HG03139 (cell line): ENCODE measurements at regions not wholly inside any gene's neighbourhood (a gene's known extent, or its start where the extent isn't known, plus 50 kb on each side); places are given as distances from the start of the nearest gene placed in this dataset.

Experiments used
- ATAC-seq: cut with Tn5 transposase; IDR thresholded peaks from one replicate; pipeline ENCODE4 v1.9.1; 2021; ENCODE audit not compliant: unreplicated experiment

- ATAC-seq, result no peak
Measured at GRCh38 chr13:73158851-73159250, 100.0 kb downstream of the KLF5 start.

GRCh38 chr13:73157031-73157430, 98.2 kb downstream of the KLF5 start:
- ATAC-seq, result no peak

DNA sequence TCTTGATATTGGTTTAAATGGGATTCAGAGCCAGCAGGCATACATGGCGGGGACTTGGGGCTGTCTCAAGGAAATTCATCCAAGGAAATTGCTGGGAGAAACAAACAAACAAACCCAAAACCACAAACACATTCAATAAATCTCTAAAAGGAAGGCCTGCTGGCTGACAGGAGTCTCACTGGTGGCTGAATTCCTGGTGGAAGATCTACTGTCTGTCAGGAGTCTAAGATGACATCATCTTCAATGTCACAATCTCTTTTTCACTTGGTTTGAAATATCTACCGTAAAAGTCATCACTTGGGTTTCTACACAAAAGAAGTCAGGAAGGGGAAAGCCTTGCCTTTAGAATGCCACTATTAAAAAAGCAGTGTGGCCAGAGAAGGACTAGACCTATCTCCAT, 87.9 kb downstream of the KLF5 start:
- no peak for ATAC-seq

GRCh38 chr13:73142071-73142470, 83.3 kb downstream of the KLF5 start:
- ATAC-seq, result no peak

GRCh38 chr13:73141292-73141771, 82.5 kb downstream of the KLF5 start:
- ATAC-seq, result no peak

GRCh38 chr13:73140801-73141200, 82.0 kb downstream of the KLF5 start:
- ATAC-seq, result no peak

DNA sequence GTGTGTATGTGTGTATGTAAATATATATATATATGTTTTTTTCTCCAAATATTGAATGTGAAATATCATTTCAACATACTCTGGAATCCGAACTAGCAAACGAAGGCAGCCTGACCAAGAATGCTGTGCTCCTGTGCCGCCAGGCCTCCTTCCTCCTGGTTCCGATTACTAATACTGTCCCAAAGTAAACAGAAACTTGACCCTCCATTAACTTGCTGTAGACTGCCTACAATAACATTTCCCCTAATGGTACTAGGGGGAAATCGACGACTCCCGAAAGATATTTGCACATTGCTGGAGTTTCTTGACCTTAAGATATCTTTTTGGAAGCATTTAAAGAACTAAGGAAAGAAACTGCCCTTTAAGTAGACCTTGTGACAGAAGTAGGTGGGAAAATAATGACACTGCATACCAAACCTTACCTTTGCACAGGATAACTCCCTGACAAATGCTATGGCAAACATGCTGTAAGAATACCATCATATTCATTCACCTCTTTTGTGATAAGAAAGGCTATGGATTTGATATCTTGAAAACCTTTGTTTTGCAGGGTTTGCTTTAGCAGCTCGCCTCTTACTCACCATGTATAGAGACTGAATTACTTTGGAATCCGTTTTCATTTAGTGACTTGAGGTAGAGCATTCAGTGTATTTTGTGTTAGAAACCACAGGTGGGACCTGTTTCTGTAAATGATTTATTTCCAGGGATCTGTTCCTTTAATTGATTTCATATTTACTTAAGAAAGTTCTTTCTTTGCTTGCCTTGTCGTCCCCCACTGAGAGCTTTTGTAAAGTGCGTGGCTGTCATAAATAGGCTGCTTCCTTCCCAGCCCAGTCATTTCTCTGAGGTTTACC, 80.1 kb downstream of the KLF5 start:
- no peak for ATAC-seq

- ATAC-seq, result no peak
Measured at GRCh38 chr13:73138276-73138637, 79.5 kb downstream of the KLF5 start.

DNA sequence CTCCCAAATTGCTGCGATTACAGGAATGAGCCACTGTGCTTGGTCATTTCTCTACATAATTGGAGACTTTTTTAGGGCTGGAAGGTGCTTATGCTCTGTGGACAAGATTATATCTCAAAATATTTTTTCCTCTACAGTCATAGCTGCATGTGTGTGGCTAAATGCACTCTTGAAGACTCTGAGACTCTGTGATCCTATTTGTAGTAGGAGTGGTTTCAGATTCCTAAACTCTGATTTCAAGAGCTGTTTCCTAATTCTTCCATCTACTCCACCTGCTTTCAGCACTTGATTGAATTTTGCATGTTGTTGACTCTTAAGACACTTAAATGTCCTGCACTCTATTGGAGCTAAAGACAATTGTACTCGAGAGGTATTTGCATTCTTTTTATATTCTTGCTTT, 78.0 kb downstream of the KLF5 start:
- ATAC-seq, result no peak

- ATAC-seq, result no peak
Measured at GRCh38 chr13:73133531-73133930, 74.7 kb downstream of the KLF5 start.

DNA sequence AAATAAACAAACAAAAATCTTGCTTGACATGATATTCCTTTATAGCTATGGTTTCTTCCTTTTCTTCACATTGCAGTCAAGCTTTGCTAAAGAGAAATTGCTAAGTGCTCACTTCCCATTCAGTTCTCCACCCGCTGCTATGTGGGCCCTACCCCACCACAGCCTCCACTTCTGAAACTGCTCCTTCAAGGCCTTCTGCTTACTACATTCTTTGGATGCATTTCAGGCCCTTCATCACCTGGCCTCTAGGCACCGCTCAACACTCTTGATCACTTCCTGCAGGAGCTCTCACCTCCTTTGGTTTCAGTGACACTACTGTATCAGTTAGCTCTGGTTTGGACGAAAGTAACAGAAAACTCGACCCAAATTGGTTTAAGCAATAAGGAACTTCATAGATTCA, 72.4 kb downstream of the KLF5 start:
- no peak for ATAC-seq

- no peak for ATAC-seq
Measured at GRCh38 chr13:73129023-73129422, 70.2 kb downstream of the KLF5 start.
